ENCODE measurements at regions not wholly inside any gene's neighbourhood (a gene's known extent, or its start where the extent isn't known, plus 50 kb on each side); places are given as distances from the start of the nearest gene placed in this dataset.

GRCh38 chr3:18500322-18500721, 75.2 kb upstream of the SATB1 start:
- Histone ChIP-seq H3K4me3 (ENCODE audit: low read length) (no peak overlapping the region), H3K27ac (ENCODE audit: low read length) (no peak overlapping the region), H3K9me3 (ENCODE audit: control insufficient read depth, low read length) (no peaks in the 10 kb centered on the region), H3K4me1 (ENCODE audit: control insufficient read depth, insufficient read depth, low read length) (no peaks in the 10 kb centered on the region), H3K27me3 (ENCODE audit: control insufficient read depth, insufficient read depth) (no peaks in the 10 kb centered on the region)
- ATAC-seq (no peak), DNase-seq (no peak)
- intact Hi-C loops (cut with DNase I) = no loop called here
- 69% methylated on average over 2 of the region's 2 CpGs for WGBS

GRCh38 chr3:18499301-18499700, 74.2 kb upstream of the SATB1 start:
- no peaks in the 10 kb centered on the region for H3K4me1 ChIP-seq (ENCODE audit: control insufficient read depth, insufficient read depth, low read length)
- WGBS = 40% methylated on average over 3 of the region's 3 CpGs
- ATAC-seq = no peak
- H3K27ac ChIP-seq (ENCODE audit: low read length) = no peak overlapping the region
- no peaks in the 10 kb centered on the region for H3K27me3 ChIP-seq (ENCODE audit: control insufficient read depth, insufficient read depth)
- intact Hi-C loops (cut with DNase I) = no loop called here
- no peaks in the 10 kb centered on the region for H3K9me3 ChIP-seq (ENCODE audit: control insufficient read depth, low read length)
- H3K4me3 ChIP-seq (ENCODE audit: low read length) = no peak overlapping the region
- DNase-seq = no peak

- no peaks in the 10 kb centered on the region for H3K4me1 ChIP-seq (ENCODE audit: control insufficient read depth, insufficient read depth, low read length)
- DNase-seq (no peak), ATAC-seq (no peak)
- 60% methylated on average over 1 of the region's 1 CpG for WGBS
- no peaks in the 10 kb centered on the region for H3K9me3 ChIP-seq (ENCODE audit: control insufficient read depth, low read length)
- intact Hi-C loops (cut with DNase I) = no loop called here
- H3K4me3 ChIP-seq (ENCODE audit: low read length) = no peak overlapping the region
- no peak overlapping the region for H3K27ac ChIP-seq (ENCODE audit: low read length)
- no peaks in the 10 kb centered on the region for H3K27me3 ChIP-seq (ENCODE audit: control insufficient read depth, insufficient read depth)
Measured at GRCh38 chr3:18494251-18494650, 69.1 kb upstream of the SATB1 start.

- 87% methylated on average over 4 of the region's 4 CpGs for WGBS
- intact Hi-C loops (cut with DNase I) = no loop called here
- no peaks in the 10 kb centered on the region for H3K4me1 ChIP-seq (ENCODE audit: control insufficient read depth, insufficient read depth, low read length)
- ATAC-seq = no peak
- H3K27me3 ChIP-seq (ENCODE audit: control insufficient read depth, insufficient read depth) = no peaks in the 10 kb centered on the region
- no peak for DNase-seq
- no peak overlapping the region for H3K4me3 ChIP-seq (ENCODE audit: low read length)
- no peaks in the 10 kb centered on the region for H3K9me3 ChIP-seq (ENCODE audit: control insufficient read depth, low read length)
- H3K27ac ChIP-seq (ENCODE audit: low read length) = no peak overlapping the region
Measured at GRCh38 chr3:18489939-18490338, 64.8 kb upstream of the SATB1 start.

- DNase-seq = no peak
- ATAC-seq = no peak
- H3K9me3 ChIP-seq (ENCODE audit: control insufficient read depth, low read length) = no peaks in the 10 kb centered on the region
- H3K27ac ChIP-seq (ENCODE audit: low read length) = no peak overlapping the region
- intact Hi-C loops (cut with DNase I) = no loop called here
- H3K27me3 ChIP-seq (ENCODE audit: control insufficient read depth, insufficient read depth) = no peaks in the 10 kb centered on the region
- WGBS = 74% methylated on average over 3 of the region's 3 CpGs
- H3K4me3 ChIP-seq (ENCODE audit: low read length) = no peak overlapping the region
- H3K4me1 ChIP-seq (ENCODE audit: control insufficient read depth, insufficient read depth, low read length) = no peaks in the 10 kb centered on the region
Measured at GRCh38 chr3:18483226-18483625, 58.1 kb upstream of the SATB1 start.

- DNase-seq = no peak
- H3K4me3 ChIP-seq (ENCODE audit: low read length) = no peak overlapping the region
- no peaks in the 10 kb centered on the region for H3K9me3 ChIP-seq (ENCODE audit: control insufficient read depth, low read length)
- intact Hi-C loops (cut with DNase I) = no loop called here
- no peak for ATAC-seq
- no peak overlapping the region for H3K27ac ChIP-seq (ENCODE audit: low read length)
- 26% methylated on average over 4 of the region's 4 CpGs for WGBS
- H3K27me3 ChIP-seq (ENCODE audit: control insufficient read depth, insufficient read depth) = no peaks in the 10 kb centered on the region
- no peaks in the 10 kb centered on the region for H3K4me1 ChIP-seq (ENCODE audit: control insufficient read depth, insufficient read depth, low read length)
Measured at GRCh38 chr3:18481946-18482548, 56.9 kb upstream of the SATB1 start.

GRCh38 chr3:18477620-18478019, 52.5 kb upstream of the SATB1 start:
- intact Hi-C loops (cut with DNase I) = no loop called here
- DNase-seq (no peak), ATAC-seq (no peak)
- Histone ChIP-seq H3K27ac (ENCODE audit: low read length) (no peak overlapping the region), H3K9me3 (ENCODE audit: control insufficient read depth, low read length) (no peaks in the 10 kb centered on the region), H3K4me3 (ENCODE audit: low read length) (no peak overlapping the region), H3K4me1 (ENCODE audit: control insufficient read depth, insufficient read depth, low read length) (no peaks in the 10 kb centered on the region), H3K27me3 (ENCODE audit: control insufficient read depth, insufficient read depth) (no peaks in the 10 kb centered on the region)
- 89% methylated on average over 4 of the region's 4 CpGs for WGBS

Data from right cardiac atrium (tissue), 5 donors.